ENCODE measurements at regions not wholly inside any gene's neighbourhood (a gene's known extent, or its start where the extent isn't known, plus 50 kb on each side); places are given as distances from the start of the nearest gene placed in this dataset.

- Histone ChIP-seq H3K27ac (no peak overlapping the region), H3K36me3 (replicated peaks in 1 of 2) (no peaks in the 10 kb centered on the region), H3K27me3 (no peaks in the 10 kb centered on the region), H3K4me1 (replicated peaks in 1 of 2) (no peaks in the 10 kb centered on the region), H3K9me3 (replicated peaks in 1 of 3) (no peaks in the 10 kb centered on the region), H3K4me3 (no peak overlapping the region)
- WGBS, 4 donors, result 70 to 79% (median 77%) methylated on average over 2 of the region's 2 CpGs
- DNase-seq, result no peak
- intact Hi-C loops (cut with DNase I), result no loop called here
- TF ChIP-seq POLR2A (IDR thresholded peaks at IDR 0.05) (no peak), CTCF (IDR thresholded peaks at IDR 0.05) (no peak)
Measured at GRCh38 chr13:72041165-72041564, 174.2 kb upstream of the DACH1 start.

GRCh38 chr13:72039126-72039525 lies 172.1 kb upstream of the DACH1 start:
- Histone ChIP-seq H3K4me1 (replicated peaks in 1 of 2) (no peaks in the 10 kb centered on the region), H3K9me3 (replicated peaks in 1 of 3) (no peaks in the 10 kb centered on the region), H3K36me3 (replicated peaks in 1 of 2) (no peaks in the 10 kb centered on the region), H3K27me3 (no peaks in the 10 kb centered on the region), H3K27ac (no peak overlapping the region), H3K4me3 (no peak overlapping the region)
- no peak for TF ChIP-seq CTCF (IDR thresholded peaks at IDR 0.05)
- no peak for TF ChIP-seq POLR2A (IDR thresholded peaks at IDR 0.05)
- WGBS, 4 donors, result 87 to 90% (median 90%) methylated on average over 3 of the region's 3 CpGs
- no peak for DNase-seq
- intact Hi-C loops (cut with DNase I), result no loop called here

DNA sequence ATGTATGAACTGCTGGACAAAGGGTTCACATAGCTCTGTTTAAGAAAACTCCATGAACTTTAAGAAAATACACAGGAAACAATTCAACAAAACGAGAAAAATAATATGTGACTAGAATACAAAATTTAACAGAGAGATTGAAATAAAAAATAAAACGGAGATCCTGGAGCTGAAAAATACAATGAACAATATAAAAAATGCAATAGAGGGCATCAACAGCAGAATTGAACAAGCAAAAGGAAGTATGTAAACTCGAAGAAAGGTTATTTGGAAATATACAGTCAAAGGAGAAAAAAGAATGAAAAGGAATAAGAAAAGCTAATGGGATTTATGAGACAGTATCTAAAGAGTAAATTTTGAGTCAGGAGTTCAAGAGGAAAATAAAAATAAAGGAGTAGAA lies 163.0 kb upstream of the DACH1 start:
- 81 to 92% (median 85%) methylated on average over 3 of the region's 3 CpGs for WGBS, 4 donors
- no peak for DNase-seq
- Histone ChIP-seq H3K4me1 (replicated peaks in 1 of 2) (no peaks in the 10 kb centered on the region), H3K27ac (no peak overlapping the region), H3K36me3 (replicated peaks in 1 of 2) (no peaks in the 10 kb centered on the region), H3K27me3 (no peaks in the 10 kb centered on the region), H3K4me3 (no peak overlapping the region), H3K9me3 (replicated peaks in 1 of 3) (peaks cover 0 to 8% (median 0%) of the 10 kb centered on the region in 3 donors)
- intact Hi-C loops (cut with DNase I), result no loop called here
- no peak for TF ChIP-seq POLR2A (IDR thresholded peaks at IDR 0.05)
- no peak for TF ChIP-seq CTCF (IDR thresholded peaks at IDR 0.05)

DNA sequence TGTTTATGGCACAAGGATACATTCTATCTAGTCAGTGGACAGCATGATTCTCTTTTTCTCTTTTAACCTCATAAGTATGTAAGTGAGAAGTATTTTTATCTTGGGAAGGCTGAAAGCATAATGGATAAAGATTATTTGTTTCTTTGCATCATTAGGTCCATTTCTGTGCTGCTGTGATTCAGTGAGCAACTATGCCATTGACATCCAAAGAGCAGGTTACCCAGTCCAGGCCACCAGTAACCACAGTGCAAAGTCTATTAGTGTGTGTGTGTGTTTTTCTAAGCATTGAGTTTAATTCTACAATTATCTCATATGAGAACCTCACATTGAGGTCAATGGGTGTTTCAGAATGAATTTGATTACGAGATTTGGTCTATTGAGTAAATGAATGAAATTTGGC lies 158.8 kb upstream of the DACH1 start:
- peaks cover 0 to 8% (median 0%) of the 10 kb centered on the region in 3 donors for H3K9me3 ChIP-seq (replicated peaks in 1 of 3)
- 88 to 96% (median 90%) methylated on average over 1 of the region's 1 CpG for WGBS, 4 donors
- intact Hi-C loops (cut with DNase I), result no loop called here

More for the DNA sequence above, 158.8 kb upstream of the DACH1 start:
- Histone ChIP-seq H3K27me3 (no peaks in the 10 kb centered on the region), H3K36me3 (replicated peaks in 1 of 2) (no peaks in the 10 kb centered on the region), H3K4me3 (no peak overlapping the region), H3K27ac (no peak overlapping the region), H3K4me1 (replicated peaks in 1 of 2) (no peaks in the 10 kb centered on the region)
- no peak for DNase-seq
- no peak for TF ChIP-seq POLR2A (IDR thresholded peaks at IDR 0.05)
- TF ChIP-seq CTCF (IDR thresholded peaks at IDR 0.05), result no peak

All from adrenal gland (tissue), 9 donors.